GM10266 (cell line): ENCODE measurements at regions not wholly inside any gene's neighbourhood (a gene's known extent, or its start where the extent isn't known, plus 50 kb on each side); places are given as distances from the start of the nearest gene placed in this dataset.

Experiments
- DNase-seq: peaks from one replicate; pipeline ENCODE4 v3.0.0; 2012; ENCODE audit errors: extremely low spot score
- TF ChIP-seq, protein P1 (sequence below): IDR thresholded peaks from 2 replicates; pipeline ENCODE4 v1.5.1; 2012; ENCODE audit warnings: mild to moderate bottlenecking, low read depth; ENCODE audit not compliant: control insufficient read depth, insufficient read depth; ENCODE audit errors: missing control alignments

DNA sequence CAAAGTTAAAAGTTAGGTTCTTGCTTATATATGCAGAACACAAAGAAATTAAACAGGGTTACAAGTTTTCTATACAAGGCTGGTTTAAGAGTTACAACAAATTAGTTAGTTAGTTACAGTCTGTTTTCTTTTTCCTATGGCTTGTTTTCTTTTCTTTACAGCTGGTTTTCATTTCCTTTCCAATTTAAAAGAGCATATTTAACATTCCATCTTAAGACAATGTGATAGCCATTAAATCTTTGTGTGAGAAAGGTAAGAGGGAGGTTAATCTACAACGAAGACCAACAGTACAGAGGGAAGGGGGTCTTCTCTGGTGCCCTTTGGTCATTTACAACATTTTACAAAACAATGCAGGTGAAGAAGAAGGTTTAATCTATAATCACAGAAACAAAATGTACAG lies 290.6 kb downstream of the ZNF674 start:
- DNase-seq, result no peak
- TF ChIP-seq, protein P1, sequence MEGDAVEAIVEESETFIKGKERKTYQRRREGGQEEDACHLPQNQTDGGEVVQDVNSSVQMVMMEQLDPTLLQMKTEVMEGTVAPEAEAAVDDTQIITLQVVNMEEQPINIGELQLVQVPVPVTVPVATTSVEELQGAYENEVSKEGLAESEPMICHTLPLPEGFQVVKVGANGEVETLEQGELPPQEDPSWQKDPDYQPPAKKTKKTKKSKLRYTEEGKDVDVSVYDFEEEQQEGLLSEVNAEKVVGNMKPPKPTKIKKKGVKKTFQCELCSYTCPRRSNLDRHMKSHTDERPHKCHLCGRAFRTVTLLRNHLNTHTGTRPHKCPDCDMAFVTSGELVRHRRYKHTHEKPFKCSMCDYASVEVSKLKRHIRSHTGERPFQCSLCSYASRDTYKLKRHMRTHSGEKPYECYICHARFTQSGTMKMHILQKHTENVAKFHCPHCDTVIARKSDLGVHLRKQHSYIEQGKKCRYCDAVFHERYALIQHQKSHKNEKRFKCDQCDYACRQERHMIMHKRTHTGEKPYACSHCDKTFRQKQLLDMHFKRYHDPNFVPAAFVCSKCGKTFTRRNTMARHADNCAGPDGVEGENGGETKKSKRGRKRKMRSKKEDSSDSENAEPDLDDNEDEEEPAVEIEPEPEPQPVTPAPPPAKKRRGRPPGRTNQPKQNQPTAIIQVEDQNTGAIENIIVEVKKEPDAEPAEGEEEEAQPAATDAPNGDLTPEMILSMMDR, result no peak

DNA sequence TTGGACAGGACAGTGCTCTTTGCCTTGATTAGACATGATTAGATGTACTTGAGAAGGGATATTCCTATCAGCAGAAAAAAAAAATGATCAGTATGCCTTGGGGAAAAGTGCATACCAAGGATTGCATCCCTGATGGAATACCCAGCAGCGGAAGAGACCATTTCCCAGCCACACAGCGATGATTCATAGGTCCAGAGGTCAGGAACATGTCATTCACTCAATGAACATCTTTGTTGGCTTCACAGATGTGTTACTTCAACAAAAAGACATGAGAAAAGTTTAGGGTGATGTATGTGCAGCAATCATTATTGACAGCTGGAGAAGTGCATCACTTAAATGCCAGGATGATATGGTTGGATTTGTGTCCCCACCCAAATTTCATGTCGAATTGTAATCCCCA lies 293.5 kb downstream of the ZNF674 start:
- no peak for DNase-seq

DNA sequence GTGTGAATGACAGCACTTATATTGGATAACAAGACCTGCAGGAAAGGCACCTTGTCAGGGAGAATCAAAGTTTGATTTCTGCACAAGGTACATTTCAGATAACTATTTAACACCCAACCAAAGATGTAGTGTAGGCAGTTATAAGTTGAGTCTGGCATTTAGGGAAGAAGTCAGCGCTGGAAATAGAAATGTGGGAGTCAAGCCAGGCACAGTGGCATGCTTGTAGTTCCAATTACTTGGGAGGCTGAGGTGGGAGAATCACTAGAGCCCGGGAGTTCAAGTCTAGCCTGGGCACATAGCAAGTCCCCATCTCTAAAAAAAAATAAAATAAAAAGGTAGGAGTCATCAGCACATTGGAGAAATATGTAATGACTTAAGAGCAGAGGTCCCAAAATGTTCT lies 295.1 kb downstream of the ZNF674 start:
- TF ChIP-seq, protein P1, result no peak
- no peak for DNase-seq

More for the DNA sequence above, 293.5 kb downstream of the ZNF674 start:
- TF ChIP-seq, protein P1, result no peak

DNA sequence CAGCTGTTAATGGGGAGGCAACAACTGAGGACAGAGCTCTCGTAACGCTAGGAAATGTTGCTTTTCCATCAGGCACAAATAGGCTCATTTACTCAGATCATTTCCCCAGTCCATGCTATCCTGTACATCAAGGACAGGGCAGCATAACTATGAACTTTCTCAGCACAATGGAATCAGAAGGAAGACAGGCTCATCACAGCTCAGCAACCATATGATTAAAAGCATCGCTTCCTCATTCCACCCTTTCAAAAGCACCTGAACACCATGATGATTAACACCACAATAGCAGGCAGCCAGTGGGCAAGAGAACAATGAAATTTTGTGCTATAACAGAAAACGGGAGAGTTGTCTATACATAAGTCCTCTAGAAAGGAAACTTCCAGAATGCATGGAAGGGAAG lies 297.8 kb downstream of the ZNF674 start:
- no peak for DNase-seq
- TF ChIP-seq, protein P1, result no peak

DNA sequence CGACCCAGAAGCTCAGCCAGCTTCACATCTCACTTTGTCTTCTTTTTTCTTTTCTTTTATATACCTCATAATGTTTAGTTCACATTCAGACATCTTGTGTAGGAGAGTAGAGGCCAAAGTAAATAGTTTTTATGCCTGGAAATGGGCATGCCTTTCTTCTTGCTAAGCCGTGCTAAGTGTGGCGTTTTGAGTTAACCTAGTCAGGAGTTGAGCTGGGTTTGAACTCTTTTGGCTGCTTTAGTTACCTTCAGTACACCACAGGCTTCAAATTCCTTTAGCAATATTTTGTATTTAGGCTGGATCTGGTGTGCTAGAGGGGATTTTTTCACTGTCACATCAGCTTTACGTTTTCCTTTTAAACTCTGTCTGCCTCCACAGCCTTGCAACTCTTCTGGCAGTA lies 300.8 kb downstream of the ZNF674 start:
- TF ChIP-seq, protein P1, result no peak
- no peak for DNase-seq

DNA sequence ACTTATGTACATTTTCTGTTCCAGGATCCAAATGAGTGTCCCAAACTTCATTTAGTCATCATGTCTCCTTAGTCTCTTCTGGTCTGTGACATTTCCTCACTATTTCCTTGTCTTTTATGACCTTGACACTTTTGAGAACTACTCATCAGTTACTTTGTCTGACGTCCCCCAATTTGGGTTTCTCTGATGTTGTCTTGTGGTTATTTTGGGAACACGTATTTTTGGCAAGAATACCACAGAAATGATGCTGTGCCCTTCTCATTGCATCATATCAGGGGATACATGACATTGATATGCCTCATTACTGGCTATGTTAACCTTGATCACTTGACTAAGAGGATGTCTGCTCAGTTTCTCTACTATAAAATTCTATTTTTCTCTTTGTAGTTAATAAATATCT lies 308.8 kb downstream of the ZNF674 start:
- no peak for DNase-seq
- TF ChIP-seq, protein P1, result no peak

DNA sequence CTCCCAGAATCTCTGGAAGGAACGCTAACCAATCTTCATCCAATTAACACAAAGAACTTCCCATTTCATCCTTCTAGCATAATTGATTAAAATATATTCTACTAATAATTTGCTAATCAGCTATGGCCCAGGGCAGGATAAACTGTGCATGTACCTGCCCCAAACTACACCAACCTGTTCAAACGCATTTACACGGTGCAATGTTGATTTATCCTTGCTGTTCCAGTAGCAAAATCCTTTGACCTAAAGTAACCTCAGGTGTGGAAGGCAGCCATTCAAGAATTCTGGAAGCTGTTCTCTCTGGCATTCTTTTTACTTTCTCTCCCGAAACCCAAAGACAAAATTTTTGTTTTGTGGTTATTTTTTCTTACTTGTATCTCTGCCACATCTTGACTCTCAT lies 309.4 kb downstream of the ZNF674 start:
- TF ChIP-seq, protein P1, result no peak

More for the DNA sequence above, 309.4 kb downstream of the ZNF674 start:
- DNase-seq, result no peak
